ENCODE measurements at regions not wholly inside any gene's neighbourhood (a gene's known extent, or its start where the extent isn't known, plus 50 kb on each side); places are given as distances from the start of the nearest gene placed in this dataset.

DNA sequence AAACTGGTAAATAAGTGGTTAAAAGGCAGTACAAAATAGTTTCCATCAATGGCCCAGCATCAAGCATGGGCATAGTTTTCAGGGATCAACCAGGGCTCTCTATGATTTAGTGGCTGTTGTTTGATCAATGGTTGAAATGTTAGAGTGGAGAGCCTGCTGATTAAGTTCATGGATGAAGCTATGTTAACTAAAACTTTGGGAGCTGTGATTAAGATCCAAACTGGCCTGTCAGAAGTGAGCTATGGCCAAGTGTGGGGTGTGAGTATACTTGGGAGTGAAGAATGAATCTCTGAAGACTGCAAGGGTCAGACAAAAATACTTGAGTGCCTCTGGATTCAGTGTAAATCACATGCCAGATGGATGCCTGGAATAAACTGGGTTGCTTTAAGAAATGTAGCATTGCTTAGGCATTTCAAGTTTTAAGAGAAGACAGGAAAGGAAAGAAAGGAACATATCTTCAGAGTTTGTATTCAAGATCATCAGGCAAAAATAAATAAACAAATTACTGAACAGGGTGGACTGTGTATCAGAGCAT lies 422.2 kb upstream of the ADAMTS9 start:
- no peak for TF ChIP-seq EZH2 (IDR thresholded peaks at IDR 0.05; ENCODE audit: borderline replicate concordance, low read length)
- TF ChIP-seq, protein P1, sequence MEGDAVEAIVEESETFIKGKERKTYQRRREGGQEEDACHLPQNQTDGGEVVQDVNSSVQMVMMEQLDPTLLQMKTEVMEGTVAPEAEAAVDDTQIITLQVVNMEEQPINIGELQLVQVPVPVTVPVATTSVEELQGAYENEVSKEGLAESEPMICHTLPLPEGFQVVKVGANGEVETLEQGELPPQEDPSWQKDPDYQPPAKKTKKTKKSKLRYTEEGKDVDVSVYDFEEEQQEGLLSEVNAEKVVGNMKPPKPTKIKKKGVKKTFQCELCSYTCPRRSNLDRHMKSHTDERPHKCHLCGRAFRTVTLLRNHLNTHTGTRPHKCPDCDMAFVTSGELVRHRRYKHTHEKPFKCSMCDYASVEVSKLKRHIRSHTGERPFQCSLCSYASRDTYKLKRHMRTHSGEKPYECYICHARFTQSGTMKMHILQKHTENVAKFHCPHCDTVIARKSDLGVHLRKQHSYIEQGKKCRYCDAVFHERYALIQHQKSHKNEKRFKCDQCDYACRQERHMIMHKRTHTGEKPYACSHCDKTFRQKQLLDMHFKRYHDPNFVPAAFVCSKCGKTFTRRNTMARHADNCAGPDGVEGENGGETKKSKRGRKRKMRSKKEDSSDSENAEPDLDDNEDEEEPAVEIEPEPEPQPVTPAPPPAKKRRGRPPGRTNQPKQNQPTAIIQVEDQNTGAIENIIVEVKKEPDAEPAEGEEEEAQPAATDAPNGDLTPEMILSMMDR (conservative IDR thresholded peaks at IDR 0.05 in 1 of 2, IDR thresholded peaks at IDR 0.05 in 1 of 2; ENCODE audit: extremely low read depth in 1 of 2, insufficient read depth in 1 of 2, low read depth in 1 of 2, low read length in 2 of 2), result no peak
